Spleen (tissue), 7 donors: ENCODE measurements at regions not wholly inside any gene's neighbourhood (a gene's known extent, or its start where the extent isn't known, plus 50 kb on each side); places are given as distances from the start of the nearest gene placed in this dataset.

ENCODE experiments used
- POLR2AphosphoS5 ChIP-seq, 3 donors: sonication (generic); formaldehyde crosslinking; IDR thresholded peaks; one replicate each; pipeline ENCODE4 v1.5.1; 2017; ENCODE audit warnings: antibody characterized with exemption in 3 of 3
- TF ChIP-seq, protein P1 (sequence below), 11 experiments: fragments of 200-600 bp in 7 of 11; fragments of 450-650 bp in 4 of 11; sonication (generic) in 4 of 11; IDR thresholded peaks in 8 of 11; conservative IDR thresholded peaks in 3 of 11; 1 replicate in 7 of 11; 2 replicates in 4 of 11; pipeline versions ENCODE4 v1.4.0 to v1.8.0; 2016 to 2021; ENCODE audit warnings: antibody characterized with exemption in 11 of 11, inconsistent platforms in 4 of 11, mild to moderate bottlenecking in 1 of 11
- donor health status: DM: no; HTN: no; CAD: no; lungs with moderate emphysema.
- donor health status: DM: no; HTN: no; CAD: no.
- donor health status: DM: no; HTN: no; CAD: no.

DNA sequence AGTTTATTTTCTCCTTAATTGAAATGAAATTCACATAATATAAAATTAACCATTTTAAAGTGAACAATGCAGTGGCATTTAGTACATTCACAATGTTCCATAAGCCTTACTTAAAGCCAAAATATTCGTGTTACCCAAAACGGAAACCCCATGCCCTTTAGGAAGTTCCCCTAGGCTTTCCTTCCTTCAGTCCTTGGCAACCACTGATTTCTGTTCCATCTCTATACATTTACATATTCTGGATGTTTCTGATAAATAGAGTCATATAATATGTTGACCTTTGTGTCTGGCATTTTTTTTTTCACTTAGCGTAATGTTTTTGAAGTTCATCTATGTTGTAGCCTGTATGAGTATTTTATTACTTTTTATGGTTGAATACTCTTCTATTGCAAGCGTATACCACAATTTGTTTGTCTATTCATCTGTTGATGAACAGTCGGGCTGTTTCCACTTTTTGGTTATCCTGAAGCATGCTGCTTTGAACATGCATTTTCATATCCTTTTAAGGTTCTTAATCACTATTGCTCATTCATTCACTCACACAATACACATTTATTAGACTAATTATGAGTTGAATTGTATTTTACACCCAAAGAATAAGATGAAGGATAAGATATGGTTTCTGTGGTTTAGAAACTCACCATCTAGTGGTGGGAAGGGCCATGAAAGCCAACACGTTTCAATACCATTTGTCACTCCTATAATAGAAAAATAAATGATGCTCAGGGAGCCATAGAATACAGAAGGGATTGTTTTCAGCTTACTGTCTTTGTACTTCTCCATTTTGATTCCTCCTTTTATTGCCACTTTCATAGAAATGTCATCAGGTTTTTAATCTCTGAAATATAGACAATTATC is 408.2 kb upstream of the CBLB start:
- TF ChIP-seq, protein P1, sequence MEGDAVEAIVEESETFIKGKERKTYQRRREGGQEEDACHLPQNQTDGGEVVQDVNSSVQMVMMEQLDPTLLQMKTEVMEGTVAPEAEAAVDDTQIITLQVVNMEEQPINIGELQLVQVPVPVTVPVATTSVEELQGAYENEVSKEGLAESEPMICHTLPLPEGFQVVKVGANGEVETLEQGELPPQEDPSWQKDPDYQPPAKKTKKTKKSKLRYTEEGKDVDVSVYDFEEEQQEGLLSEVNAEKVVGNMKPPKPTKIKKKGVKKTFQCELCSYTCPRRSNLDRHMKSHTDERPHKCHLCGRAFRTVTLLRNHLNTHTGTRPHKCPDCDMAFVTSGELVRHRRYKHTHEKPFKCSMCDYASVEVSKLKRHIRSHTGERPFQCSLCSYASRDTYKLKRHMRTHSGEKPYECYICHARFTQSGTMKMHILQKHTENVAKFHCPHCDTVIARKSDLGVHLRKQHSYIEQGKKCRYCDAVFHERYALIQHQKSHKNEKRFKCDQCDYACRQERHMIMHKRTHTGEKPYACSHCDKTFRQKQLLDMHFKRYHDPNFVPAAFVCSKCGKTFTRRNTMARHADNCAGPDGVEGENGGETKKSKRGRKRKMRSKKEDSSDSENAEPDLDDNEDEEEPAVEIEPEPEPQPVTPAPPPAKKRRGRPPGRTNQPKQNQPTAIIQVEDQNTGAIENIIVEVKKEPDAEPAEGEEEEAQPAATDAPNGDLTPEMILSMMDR (IDR thresholded peaks at IDR 0.05 in 8 of 11, conservative IDR thresholded peaks at IDR 0.05 in 3 of 11), result no peak
- TF ChIP-seq POLR2AphosphoS5 (IDR thresholded peaks at IDR 0.05), result no peak
